ENCODE measurements at regions not wholly inside any gene's neighbourhood (a gene's known extent, or its start where the extent isn't known, plus 50 kb on each side); places are given as distances from the start of the nearest gene placed in this dataset.

DNA sequence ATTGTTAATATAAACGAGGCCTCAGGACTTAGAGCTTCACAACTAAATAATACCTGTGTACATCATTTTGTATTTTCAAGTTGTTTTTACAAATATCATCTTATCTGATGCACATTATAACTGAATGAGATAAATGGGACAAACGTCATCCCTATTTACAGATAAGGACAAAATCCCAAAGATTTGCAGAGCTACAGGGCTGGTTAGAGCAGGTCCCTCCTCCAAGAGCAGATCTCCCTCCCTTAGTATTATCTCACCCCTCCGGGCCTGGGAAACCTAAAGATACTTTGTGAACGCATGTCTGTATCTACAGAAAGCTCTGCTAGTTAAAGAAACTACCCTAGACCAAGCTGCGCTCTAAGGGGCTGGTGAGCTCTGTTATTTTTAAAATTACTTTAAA lies 130.4 kb upstream of the PROKR2 start:
- TF ChIP-seq, protein P1, sequence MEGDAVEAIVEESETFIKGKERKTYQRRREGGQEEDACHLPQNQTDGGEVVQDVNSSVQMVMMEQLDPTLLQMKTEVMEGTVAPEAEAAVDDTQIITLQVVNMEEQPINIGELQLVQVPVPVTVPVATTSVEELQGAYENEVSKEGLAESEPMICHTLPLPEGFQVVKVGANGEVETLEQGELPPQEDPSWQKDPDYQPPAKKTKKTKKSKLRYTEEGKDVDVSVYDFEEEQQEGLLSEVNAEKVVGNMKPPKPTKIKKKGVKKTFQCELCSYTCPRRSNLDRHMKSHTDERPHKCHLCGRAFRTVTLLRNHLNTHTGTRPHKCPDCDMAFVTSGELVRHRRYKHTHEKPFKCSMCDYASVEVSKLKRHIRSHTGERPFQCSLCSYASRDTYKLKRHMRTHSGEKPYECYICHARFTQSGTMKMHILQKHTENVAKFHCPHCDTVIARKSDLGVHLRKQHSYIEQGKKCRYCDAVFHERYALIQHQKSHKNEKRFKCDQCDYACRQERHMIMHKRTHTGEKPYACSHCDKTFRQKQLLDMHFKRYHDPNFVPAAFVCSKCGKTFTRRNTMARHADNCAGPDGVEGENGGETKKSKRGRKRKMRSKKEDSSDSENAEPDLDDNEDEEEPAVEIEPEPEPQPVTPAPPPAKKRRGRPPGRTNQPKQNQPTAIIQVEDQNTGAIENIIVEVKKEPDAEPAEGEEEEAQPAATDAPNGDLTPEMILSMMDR (IDR thresholded peaks at IDR 0.05) = no peak
- TF ChIP-seq POLR2A (IDR thresholded peaks at IDR 0.05) = no peak

Data from transverse colon (tissue), 3 donors.